GM04503 (cell line): ENCODE measurements at regions not wholly inside any gene's neighbourhood (a gene's known extent, or its start where the extent isn't known, plus 50 kb on each side); places are given as distances from the start of the nearest gene placed in this dataset.
A peak's percentile ranks its signal among the peaks of the same experiment; 100 is the strongest.

Experiments used
- DNase-seq: peaks from one replicate; pipeline ENCODE4 v3.0.0-alpha.2; 2012; ENCODE audit warnings: low read depth

DNA sequence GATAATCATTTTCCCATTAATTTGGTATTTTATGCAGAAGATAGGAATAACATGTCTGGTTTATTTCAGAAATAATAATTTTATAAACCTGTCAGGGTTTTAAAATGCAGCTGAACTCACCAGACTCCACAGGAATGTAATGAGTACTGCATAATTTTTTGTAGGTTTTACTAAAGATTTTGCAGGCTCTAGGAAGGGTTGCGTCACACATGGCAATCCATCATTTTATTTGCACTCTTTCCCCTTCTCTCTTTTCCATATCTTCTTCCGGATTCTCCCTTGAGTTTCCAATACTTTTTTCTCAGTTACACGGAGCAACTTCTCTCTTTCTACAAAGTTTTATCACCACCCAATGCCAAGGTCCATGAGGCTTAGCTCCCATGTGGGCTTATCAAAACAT lies 234.7 kb downstream of the NFKBIZ start:
- DNase-seq: no peak

DNA sequence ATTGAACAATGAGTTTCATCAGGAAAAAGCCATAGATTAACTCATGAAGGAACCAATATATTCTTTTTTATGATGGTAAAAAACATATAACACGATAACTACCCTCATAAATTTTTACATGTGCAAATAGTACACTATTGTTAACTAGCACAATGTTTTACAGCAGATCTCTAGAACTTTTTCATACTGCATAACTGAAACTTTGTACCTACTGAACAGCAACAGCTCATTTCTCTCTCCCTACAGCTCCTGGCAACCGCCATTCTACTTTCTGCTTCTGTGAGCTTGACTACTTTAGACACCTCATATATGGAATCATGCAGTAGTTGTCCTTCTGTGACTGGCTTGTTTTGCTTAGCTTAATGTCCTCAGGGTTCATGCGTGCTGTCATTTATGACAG lies 235.4 kb downstream of the NFKBIZ start:
- DNase-seq: no peak

DNA sequence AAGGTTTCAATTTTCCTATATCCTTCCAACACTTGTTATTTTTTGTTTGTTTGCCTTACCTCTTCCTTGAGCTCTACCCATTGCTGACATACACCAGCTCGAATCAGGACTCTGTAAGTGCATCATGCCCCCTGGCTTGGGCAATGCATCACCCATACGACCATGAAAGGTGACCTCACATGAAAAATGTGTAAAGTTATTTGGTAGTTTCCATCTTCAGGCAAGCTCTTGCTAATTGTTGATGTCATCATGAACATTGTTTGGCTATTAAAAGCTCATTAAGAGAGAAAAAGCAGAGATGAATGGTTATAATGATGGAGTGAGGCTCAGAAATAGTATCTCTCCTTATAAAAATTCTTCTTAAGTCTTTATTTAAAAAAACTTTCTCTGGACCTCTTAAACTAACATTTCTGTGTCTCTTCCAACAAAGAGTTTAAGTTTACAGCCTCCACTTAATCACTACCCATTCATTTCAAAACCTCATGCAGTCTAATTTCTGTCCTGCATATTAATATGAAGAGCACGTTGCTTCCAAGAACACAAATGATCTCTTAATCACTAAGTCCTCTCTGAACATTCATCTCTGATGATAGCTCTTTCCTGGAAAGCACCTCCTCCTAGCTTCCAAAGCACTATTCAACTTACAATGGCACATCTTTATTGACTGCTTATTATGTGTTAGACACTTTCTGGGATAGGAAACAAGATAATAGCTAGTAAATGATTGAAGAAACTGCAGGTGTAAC lies 236.3 kb downstream of the NFKBIZ start:
- no peak for DNase-seq

DNA sequence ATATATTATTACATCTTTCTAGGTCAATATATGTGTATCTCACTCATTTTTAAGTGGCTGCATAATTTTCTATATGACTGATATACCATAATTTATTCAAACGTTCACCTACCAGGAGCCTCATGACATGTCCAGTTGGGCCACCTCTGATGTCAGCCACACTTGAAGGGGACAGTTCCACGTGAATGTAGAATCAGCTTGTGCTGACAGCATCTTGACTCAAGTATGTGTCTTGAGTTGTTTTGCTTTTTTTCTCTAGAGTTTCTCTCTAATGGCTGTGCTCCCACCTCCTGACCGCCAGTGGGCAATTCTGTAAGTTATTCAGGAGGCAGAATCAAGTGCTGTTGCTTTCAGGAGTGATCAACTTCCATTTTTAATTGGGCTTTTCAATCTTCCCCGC lies 237.9 kb downstream of the NFKBIZ start:
- no peak for DNase-seq

DNA sequence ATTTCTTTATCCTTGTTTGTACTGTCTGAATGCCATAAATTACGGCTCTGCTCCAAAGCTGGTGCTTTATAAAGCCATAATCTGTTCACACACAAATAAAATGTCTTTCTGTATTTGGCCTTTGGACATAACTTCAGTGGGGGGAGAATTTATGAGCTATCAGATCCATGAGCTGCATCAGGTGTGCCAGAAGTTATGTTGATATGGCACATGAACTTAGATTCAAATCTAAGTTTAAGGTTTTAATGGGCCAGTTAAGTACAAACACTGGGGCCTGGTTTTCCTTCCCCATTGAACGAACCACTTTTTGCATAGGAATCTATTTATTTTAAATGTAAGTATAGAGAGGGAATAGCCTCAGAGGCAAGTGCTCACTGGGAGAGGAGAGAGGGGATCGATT lies 239.9 kb downstream of the NFKBIZ start:
- DNase-seq: no peak

DNA sequence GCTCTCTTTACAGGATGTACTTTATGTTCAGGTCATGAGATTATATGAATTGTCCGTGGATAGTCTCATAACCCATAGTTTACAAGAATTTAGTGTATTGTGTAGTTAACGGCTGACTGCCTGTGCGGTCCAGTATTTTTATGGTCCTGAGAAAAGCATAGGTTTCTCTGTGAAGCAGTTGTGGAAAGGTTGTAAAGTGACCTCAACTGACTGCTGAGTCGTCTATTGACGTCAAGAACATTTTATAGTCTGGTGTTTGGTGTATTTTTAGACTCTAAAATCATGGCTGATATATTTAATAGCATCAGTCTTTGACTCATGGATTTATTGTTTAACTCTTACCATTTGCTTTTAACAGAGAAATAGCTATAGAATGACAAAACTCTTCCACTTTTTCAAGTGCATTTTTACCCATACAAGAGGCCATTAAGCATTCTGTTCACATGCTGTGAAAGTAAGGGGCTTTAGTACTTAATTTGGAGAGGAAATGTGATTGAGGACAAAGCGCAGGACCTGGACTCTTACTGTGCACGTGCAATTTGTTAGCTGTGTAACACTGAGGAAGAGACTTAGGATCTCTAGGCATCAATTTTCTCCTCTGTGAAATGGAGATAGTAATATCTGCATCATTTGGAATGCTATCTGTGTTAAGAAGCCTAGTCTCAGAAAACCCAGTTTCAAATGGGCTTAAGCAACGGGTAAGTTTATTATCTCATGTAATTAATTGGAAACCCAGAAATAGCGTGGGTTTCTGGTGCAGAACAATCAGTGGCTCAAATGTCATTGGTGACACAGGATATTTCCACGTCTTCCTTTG lies 240.8 kb downstream of the NFKBIZ start:
- DNase-seq: peak; percentile 47

DNA sequence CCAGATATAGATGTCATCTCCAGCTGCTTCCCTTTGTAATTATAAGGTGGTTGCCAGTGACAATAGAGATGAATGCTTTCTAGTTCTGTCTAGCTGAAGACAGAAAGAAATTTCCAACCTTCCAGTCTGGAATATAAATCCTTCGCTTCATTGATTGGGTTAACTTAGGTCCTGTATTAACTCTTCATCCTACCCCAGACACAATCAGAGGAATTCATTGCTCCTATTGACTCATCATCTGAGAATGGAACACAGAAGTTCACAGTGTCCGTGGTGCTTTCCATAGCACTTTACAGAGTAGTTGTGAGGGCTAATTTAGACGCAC lies 241.4 kb downstream of the NFKBIZ start:
- DNase-seq: no peak

DNA sequence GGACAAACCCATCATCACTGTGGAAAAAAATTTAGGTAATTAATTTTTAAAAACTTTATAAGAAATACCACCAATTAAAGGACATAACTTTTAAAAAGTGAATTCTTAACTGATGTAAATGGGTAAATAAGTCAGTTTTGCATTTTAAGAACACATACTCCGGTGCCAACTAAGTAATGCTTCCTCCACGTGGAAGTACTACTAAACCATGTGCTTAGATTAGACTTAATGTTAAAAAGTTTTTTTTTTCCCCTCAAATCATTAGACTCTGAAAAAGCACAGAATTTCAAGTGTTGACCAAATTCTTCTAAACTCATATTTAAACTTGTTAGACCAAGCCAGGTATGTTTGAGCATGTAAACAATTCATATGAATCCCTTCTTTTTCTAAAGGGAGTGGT lies 242.0 kb downstream of the NFKBIZ start:
- DNase-seq: no peak

DNA sequence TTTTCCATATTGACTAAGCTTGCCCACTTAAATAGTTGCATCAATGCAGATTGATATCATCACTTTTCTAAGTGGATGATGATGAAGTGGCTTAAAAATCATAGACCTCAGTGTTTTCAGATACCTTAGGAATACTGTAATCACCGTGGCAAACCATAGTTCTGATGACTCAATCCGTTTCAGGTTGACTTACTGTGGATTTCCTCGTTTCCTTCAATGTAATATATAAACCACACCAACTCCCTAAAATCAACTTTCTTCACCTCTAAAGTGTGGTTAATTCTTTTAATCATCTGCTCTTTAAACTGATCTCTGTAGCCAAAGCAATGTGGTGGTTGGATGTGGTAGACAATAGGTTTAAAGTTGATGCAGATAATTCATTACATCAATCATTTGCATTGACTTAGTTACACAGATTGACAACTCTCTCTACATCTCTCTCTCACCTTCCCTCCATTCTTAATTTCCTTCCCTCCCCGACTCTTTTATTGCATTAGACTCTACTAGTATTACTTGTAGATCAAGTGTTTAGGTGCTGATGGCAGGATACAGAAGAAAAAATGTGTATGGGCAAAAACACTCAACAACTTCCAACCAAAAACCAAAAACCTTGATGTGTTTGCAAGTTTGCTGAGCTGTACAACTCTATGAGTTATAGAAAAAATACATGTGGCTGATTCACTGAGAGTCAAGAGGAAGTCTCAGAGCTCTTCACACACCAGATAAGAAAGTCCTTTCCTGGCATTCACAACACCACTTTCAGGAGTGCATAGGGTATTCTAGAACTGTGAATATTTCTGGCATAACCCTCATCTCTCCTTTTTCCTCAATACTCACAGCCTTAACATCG lies 243.5 kb downstream of the NFKBIZ start:
- DNase-seq: no peak

DNA sequence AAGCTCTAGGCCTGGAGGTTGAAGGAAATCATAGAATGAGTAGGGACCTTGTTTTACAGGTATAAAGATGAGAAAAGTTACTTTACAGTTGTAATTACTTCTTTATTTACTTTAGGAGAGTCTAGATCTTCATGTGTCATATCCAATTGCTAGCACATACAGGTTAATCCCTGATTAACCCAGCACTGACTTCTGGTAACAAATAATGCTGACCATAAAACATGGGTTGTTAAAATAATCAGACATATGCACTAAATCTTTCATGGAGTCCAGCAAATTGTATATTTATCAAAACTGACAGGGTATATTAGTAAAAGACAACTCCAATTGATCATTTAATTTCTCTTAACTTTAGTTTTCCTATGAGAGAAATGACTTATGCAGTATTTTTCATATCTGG lies 245.2 kb downstream of the NFKBIZ start:
- no peak for DNase-seq

DNA sequence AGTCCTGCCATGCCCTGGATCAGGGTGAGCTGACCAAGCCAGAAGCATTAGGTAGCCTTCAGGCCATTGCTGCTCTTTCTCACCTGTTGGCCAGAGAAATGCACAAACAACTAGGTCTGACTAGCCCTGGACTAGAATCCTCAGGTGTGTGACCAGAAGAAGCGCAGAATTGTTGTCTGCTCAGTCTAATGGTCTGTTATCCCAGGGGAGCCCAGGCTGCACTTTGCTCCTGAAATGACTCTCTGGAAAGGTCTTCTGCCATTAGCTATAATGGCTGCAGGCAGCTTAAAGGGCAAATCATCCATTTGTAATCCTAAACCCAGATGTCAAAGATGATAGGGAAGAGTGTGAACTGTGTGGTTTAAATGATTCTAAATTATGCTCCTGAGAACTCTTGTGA lies 246.1 kb downstream of the NFKBIZ start:
- DNase-seq: no peak

DNA sequence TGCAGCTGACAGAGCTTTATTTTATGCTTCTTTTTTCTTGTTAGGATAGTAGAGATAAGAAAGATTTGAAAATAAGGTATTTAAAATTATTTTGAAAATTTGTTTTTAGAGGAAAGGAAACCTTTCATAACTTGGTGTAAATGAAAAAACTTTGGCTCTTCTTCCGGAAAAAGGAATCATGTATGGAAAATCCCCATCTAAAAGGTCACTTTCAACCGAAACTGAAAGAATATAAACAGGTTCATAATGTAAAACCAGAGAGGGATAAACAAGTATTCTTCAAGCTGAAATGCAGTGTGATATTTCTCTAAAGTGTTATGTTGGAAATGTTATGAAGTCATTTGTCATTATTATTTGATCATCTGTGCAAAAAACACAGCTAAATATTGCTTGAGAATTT lies 246.8 kb downstream of the NFKBIZ start:
- no peak for DNase-seq

DNA sequence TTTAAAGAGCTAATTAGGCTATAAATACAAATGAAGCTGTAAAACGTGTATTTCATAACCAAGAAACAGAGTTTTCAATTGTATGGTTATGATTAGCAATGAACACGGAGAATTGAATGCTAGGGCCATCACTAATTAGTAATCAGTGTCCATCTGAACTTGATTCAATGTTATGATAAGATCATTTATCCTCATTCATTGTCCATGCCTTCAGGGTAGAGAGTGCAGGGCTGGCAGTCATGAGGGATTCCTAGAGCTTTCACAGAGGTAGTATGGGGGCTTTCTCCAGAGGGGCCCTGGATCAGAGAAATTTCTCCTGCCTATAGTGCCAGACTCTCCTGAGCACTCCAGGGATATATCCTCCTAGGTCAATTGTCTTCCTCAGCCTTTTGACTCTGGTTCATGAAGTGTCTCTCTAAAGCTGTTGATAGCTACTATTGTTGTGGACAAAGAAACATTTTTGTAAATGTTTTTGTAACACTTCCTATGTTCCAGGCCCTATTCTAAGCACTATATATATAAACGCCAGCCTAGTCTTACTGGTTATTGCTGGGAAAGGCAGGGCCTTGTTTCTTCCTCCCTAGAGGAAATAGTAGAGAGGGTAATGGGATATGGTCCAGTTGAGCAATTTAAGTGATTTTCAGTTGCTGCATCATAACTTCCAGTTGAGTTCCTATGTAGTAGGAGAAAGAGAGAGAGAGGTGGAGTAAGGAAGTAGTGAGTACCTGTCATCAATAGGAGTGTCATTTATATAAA lies 249.0 kb downstream of the NFKBIZ start:
- DNase-seq: no peak

DNA sequence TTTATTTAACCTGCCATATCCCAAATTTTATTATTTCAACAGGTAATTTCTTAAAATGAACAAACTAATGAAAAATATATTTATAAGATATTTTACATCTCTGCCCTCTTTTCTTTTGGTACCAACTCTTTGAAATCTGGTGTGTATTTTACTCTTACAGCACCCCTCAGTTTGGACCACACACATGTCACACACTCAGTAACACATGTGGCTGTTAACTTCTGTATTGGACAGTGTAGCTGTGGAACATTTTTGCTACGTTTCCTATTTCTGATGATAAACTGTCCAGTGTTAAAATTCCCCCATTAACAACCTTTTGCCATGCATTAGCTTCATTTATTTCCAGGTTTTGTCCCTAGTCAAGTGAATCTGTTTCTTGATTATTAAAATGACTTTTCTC lies 250.6 kb downstream of the NFKBIZ start:
- DNase-seq: no peak

DNA sequence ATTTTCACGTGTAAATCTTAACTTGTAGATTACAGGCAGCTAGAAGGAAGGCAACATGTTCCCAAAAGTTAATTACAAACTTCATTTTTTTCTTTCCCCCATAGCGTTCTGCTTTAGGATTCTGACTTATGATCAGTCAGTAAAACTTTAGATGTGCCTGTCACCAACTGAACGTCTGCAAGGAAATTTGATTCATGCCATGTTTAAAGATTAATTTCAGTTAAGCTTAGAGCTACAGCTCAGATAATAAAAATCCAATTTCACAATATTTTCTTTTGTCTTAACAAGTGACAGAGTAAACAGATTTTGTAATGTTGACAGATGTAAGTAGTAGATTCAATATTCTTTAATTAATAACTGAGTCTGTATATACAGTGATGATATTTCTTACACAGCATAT lies 253.1 kb downstream of the NFKBIZ start:
- no peak for DNase-seq

DNA sequence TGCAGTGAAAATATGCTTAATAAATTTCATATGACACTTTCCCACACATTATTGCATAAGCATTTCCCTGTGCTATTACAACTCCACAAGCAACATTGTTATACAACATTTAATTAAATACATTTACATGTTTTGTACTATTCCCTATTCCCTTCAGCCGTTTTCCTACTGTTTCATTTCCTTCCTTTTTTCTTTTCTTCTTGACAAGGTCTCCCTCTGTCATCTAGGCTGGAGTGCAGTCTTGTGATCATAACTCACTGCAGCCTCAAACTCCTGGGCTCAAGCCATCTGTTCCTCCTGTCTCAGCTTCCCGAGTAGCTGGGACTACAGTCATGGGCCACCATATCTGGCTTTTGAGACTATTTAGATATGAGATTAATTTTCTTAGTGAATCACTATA lies 254.7 kb downstream of the NFKBIZ start:
- DNase-seq: no peak

DNA sequence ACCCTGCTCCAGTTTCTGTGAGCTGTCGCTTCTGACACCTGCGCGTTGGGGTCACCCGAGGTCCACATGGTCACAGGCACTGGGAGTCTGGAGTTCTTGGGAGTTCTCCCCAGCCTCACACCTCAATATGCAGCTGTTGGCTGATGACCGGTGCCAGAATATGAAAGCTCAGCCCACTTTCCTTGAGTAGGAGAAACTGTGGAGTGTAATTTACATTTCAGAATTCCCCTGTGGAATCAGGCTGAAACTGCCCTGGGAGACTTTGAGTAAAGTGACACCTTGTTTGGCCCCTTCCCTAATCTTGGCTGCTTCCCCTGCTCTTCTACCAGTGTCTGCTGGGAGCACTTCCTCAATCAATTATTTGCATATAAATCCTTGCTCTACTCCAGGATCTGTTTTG lies 255.9 kb downstream of the NFKBIZ start:
- no peak for DNase-seq

DNA sequence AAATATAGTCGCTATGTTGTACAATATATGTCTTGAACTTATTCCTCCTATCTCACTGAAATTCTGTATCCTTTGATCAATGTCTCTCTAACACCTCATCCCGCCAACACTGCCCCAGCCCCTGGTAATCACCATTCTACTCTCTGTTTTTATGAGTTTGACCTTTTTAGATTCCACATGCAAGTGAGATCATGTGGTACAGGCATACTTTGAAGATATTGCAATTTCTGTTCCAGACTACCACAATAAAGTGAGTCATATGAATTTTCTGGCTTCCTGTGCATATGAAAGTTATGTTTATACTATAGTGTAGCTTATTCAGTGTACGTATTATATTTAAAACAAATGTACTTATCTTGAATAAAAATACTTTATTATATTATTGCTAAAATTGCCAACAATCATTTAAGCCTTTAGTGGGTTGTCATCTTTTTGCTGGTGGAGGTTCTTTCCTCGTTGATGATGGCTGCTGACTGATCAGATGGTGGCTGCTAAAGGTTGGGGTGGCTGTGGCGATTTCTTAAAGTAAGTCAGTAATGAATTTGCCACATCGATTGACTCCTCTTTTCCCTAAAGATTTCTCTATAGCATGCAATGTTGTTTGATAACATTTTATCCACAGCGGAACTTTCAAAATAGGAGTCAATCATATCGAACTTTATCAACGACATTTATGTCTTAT lies 257.2 kb downstream of the NFKBIZ start:
- no peak for DNase-seq

DNA sequence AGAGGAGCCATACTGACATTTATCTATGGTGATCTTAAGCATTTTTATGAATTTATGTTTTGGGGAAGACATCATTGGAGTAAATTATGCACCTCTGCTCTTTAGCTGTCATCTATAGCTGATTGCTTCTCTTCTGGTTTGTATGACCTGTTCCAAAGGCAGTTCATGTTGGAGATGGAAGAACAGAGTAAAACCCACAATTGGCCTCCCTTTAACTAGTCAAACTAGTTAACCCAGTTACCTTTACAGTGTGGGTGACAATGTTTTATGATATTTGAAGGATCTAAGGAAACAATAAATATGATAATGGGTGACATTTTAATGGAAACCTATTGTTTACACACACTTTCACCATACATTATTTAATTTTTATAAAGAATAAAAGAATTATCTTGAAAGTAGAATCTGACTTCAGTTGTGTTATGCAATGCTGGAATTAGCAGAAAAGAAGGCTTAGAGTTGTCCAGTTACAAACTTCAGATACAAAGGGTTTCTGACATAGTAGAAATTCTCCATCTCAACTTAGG lies 263.5 kb downstream of the NFKBIZ start:
- DNase-seq: no peak

DNA sequence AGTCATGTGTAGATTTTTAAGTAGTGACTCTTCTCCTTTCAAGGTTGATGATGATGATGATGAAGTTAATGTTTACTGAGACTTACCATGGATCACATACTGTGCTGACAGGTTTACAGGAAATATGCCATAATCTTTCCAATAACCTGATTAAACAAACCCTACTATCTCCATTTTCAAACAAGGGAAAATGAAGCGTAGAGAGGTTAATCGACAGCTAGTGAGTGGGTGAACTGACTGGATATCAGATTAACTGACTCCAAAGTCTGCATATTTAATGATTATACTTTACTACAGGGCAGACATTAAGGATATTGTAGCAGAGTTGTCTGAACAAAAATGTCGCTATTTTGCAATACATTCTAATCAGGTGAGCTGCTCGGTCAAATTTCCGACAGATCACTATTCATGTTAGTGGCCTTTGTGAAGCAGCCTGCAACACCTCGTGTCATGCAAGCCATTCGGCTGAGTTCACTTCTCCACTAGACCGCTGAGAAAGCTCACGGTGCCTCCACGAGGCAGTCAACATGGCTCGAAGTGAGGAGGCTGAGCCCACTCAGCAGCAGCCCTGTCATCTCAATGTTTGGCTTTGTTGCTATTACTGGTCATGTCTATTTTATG lies 264.2 kb downstream of the NFKBIZ start:
- DNase-seq: no peak
